ENCODE measurements at regions not wholly inside any gene's neighbourhood (a gene's known extent, or its start where the extent isn't known, plus 50 kb on each side); places are given as distances from the start of the nearest gene placed in this dataset.

DNA sequence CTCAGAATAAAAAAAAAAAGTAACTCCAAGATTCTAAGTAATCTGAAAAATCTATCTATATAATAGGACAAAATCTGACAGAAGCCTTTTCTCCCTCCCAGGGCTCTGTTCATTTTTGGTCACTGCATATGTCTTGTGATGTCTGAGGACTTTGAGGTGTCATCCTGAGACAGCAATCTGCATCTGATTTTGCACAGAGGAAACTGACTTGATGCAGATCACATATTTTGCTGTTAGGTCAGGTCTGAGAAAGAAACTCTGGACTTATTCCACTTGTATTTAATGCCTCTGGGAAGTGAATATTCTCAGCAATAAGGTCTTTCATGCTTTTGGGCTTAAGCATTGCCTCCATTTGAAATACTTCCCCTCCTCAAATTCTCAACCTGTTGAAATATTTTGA lies 295.2 kb upstream of the THBS1 start:
- no peak for TF ChIP-seq EZH2 (IDR thresholded peaks at IDR 0.05; ENCODE audit: insufficient read depth, poor library complexity, severe bottlenecking)
- no peak for TF ChIP-seq EZH2phosphoT487 (IDR thresholded peaks at IDR 0.05; ENCODE audit: insufficient read depth, low read depth)
